Activated CD8-positive, alpha-beta memory T cell treated with anti-CD3 and anti-CD28 coated beads for 36 hours (primary cell): ENCODE measurements at regions not wholly inside any gene's neighbourhood (a gene's known extent, or its start where the extent isn't known, plus 50 kb on each side); places are given as distances from the start of the nearest gene placed in this dataset.

Experiments
- CTCF ChIA-PET: fragments of 350-600 bp; sonication (Branson Sonifier 250); formaldehyde crosslinking; loops from one replicate; lab custom pipeline; 2021; ENCODE audit warnings: antibody characterized with exemption; lab: Charles Lee
- POLR2A ChIA-PET: fragments of 350-600 bp; sonication (Branson Sonifier 250); formaldehyde crosslinking; loops from one replicate; lab custom pipeline; 2021; ENCODE audit warnings: antibody characterized with exemption; lab: Charles Lee

GRCh38 chr18:51390702-51391101 lies 193.2 kb upstream of the MEX3C start:
- CTCF ChIA-PET, result no interaction called here
- POLR2A ChIA-PET, result no interaction called here

- ChIA-PET CTCF (no interaction called here), POLR2A (no interaction called here)
These were observed 193.7 kb upstream of the MEX3C start for GRCh38 chr18:51391215-51391614.

GRCh38 chr18:51391731-51392130 lies 194.2 kb upstream of the MEX3C start:
- ChIA-PET POLR2A (no interaction called here), CTCF (no interaction called here)

GRCh38 chr18:51397347-51397962 lies 200.0 kb upstream of the MEX3C start:
- POLR2A ChIA-PET, result no interaction called here
- CTCF ChIA-PET, result no interaction called here

GRCh38 chr18:51398104-51398503 lies 200.6 kb upstream of the MEX3C start:
- CTCF ChIA-PET, result no interaction called here
- POLR2A ChIA-PET, result no interaction called here

- POLR2A ChIA-PET, result no interaction called here
- CTCF ChIA-PET, result no interaction called here
These were observed 202.1 kb upstream of the MEX3C start for GRCh38 chr18:51399491-51400122.

GRCh38 chr18:51400721-51401120 lies 203.2 kb upstream of the MEX3C start:
- POLR2A ChIA-PET, result no interaction called here
- CTCF ChIA-PET, result interaction anchor here (0.6 kb wide), 1 partner anchor 420 kb away, joined by 4 read pairs; no protein-coding TSS in a partner anchor

GRCh38 chr18:51401912-51402311 lies 204.4 kb upstream of the MEX3C start:
- ChIA-PET CTCF (no interaction called here), POLR2A (no interaction called here)

- CTCF ChIA-PET, result no interaction called here
- POLR2A ChIA-PET, result no interaction called here
These were observed 207.1 kb upstream of the MEX3C start for GRCh38 chr18:51404620-51405019.

- POLR2A ChIA-PET, result no interaction called here
- CTCF ChIA-PET, result no interaction called here
These were observed 208.4 kb upstream of the MEX3C start for GRCh38 chr18:51405683-51406477.

- ChIA-PET POLR2A (no interaction called here), CTCF (no interaction called here)
These were observed 220.4 kb upstream of the MEX3C start for GRCh38 chr18:51417643-51418483.

GRCh38 chr18:51425475-51425874 lies 228.0 kb upstream of the MEX3C start:
- ChIA-PET CTCF (no interaction called here), POLR2A (no interaction called here)

GRCh38 chr18:51425889-51426288 lies 228.4 kb upstream of the MEX3C start:
- ChIA-PET CTCF (no interaction called here), POLR2A (no interaction called here)

- POLR2A ChIA-PET, result no interaction called here
- CTCF ChIA-PET, result no interaction called here
These were observed 229.5 kb upstream of the MEX3C start for GRCh38 chr18:51426996-51427395.

- ChIA-PET CTCF (no interaction called here), POLR2A (no interaction called here)
These were observed 232.2 kb upstream of the MEX3C start for GRCh38 chr18:51429644-51430043.

GRCh38 chr18:51430538-51430937 lies 233.1 kb upstream of the MEX3C start:
- POLR2A ChIA-PET, result no interaction called here
- CTCF ChIA-PET, result no interaction called here

- CTCF ChIA-PET, result no interaction called here
- POLR2A ChIA-PET, result no interaction called here
These were observed 235.8 kb upstream of the MEX3C start for GRCh38 chr18:51433296-51433695.

GRCh38 chr18:51433881-51434280 lies 236.4 kb upstream of the MEX3C start:
- ChIA-PET CTCF (no interaction called here), POLR2A (no interaction called here)

- POLR2A ChIA-PET, result no interaction called here
- CTCF ChIA-PET, result no interaction called here
These were observed 240.1 kb upstream of the MEX3C start for GRCh38 chr18:51437280-51438271.
